Caco-2 (cell line): ENCODE measurements at regions not wholly inside any gene's neighbourhood (a gene's known extent, or its start where the extent isn't known, plus 50 kb on each side); places are given as distances from the start of the nearest gene placed in this dataset.

Experiments
- BruUV-seq: library from RNA; stranded (reverse); fragments of 400-500 nt; replicated peaks from 2 replicates; lab custom pipeline; 2021; lab: Mats Ljungman, UMichigan
- CTCF ChIA-PET: fragments of 300-600 bp; sonication (Branson Sonifier 250); formaldehyde crosslinking; loops from one replicate; lab custom pipeline; 2022; ENCODE audit warnings: antibody characterized with exemption; lab: Charles Lee
- POLR2A ChIA-PET: fragments of 300-600 bp; sonication (Branson Sonifier 250); formaldehyde crosslinking; loops from one replicate; lab custom pipeline; 2022; ENCODE audit warnings: antibody characterized with exemption; lab: Charles Lee
- DNase-seq, 2 experiments: peaks; one replicate each; pipeline versions ENCODE4 v3.0.0 to v3.0.0-alpha.2; 2020 to 2022
- H3K27me3 ChIP-seq: replicated peaks from 2 replicates; pipeline ENCODE4 v1.6.0; 2011; ENCODE audit warnings: low read length; ENCODE audit not compliant: control insufficient read depth, insufficient read depth
- H3K36me3 ChIP-seq: 2 replicates; pipeline ENCODE4 v1.5.1; 2011; ENCODE audit warnings: low read length; ENCODE audit not compliant: control insufficient read depth, insufficient read depth
- H3K4me1 ChIP-seq: fragments of 250-450 bp; sonication (Bioruptor Pico); 2 replicates; pipeline ENCODE4 v1.5.1; 2020; ENCODE audit warnings: mild to moderate bottlenecking
- H3K4me3 ChIP-seq: 2 replicates; pipeline ENCODE4 v1.5.1; 2011; ENCODE audit warnings: low read depth, mild to moderate bottlenecking, control low read depth, low read length
- H3K9me3 ChIP-seq: fragments of 250-450 bp; sonication (Bioruptor Pico); 2 replicates; pipeline ENCODE4 v1.5.1; 2020; ENCODE audit warnings: mild to moderate bottlenecking, moderate library complexity
- H3K27ac Mint-ChIP-seq: one replicate; pipeline ENCODE4 v1.8.0; 2022; ENCODE audit warnings: mixed read lengths; ENCODE audit not compliant: unreplicated experiment
- H3K27me3 Mint-ChIP-seq: one replicate; pipeline ENCODE4 v1.8.0; 2022; ENCODE audit warnings: mixed read lengths; ENCODE audit not compliant: insufficient read depth, unreplicated experiment
- H3K36me3 Mint-ChIP-seq: one replicate; pipeline ENCODE4 v1.8.0; 2022; ENCODE audit warnings: mild to moderate bottlenecking, mixed read lengths; ENCODE audit not compliant: insufficient read depth, unreplicated experiment
- H3K4me1 Mint-ChIP-seq: one replicate; pipeline ENCODE4 v1.8.0; 2022; ENCODE audit warnings: low read depth, mixed read lengths; ENCODE audit not compliant: unreplicated experiment
- H3K4me3 Mint-ChIP-seq: one replicate; pipeline ENCODE4 v1.8.0; 2022; ENCODE audit warnings: mild to moderate bottlenecking, moderate library complexity, mixed read lengths; ENCODE audit not compliant: unreplicated experiment
- H3K9me3 Mint-ChIP-seq: one replicate; pipeline ENCODE4 v1.8.0; 2022; ENCODE audit warnings: mixed read lengths; ENCODE audit not compliant: unreplicated experiment
- intact Hi-C: fragments of 100-400 bp; cut with micrococcal nuclease; formaldehyde crosslinking; loops from one replicate; pipeline ENCODE4 v1.10.0; 2022; ENCODE audit not compliant: unreplicated experiment
- TF ChIP-seq, protein P1 (sequence below), 2 experiments: fragments of 200-600 bp in 1 of 2; IDR thresholded peaks; 1 replicate in 1 of 2; 2 replicates in 1 of 2; pipeline versions ENCODE4 v1.5.1 to v1.8.0; 2011 to 2022; ENCODE audit warnings: antibody characterized with exemption in 1 of 2, control low read depth in 1 of 2, inconsistent platforms in 1 of 2, low read depth in 1 of 2, low read length in 1 of 2, mild to moderate bottlenecking in 1 of 2, moderate library complexity in 1 of 2; ENCODE audit not compliant: insufficient read depth in 1 of 2, severe bottlenecking in 1 of 2, unreplicated experiment in 1 of 2

DNA sequence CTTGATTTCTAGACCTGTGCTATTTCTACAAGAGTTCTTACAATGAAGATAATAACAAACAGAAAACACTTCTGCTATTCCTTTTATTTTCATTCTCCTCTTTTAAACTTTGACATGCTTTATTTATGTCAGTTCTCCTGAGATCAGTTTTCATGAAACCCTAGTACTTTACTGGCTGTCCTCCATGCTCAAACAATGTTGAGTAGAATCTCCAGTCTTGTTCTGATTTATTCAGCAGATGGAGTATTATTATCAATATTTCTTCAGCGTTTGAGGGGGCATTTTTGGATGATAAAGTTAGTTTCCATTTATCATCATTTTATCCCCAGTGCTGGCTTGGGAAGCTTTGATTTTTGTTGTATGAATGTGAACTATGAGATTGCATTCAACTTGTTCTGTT, 85.9 kb upstream of the WARS2 start:
- no peak for DNase-seq
- Mint-ChIP-seq H3K36me3 (no peaks in the 10 kb centered on the region), H3K9me3 (no peaks in the 10 kb centered on the region), H3K27me3 (no peaks in the 10 kb centered on the region), H3K27ac (no peak overlapping the region), H3K4me3 (no peak overlapping the region), H3K4me1 (no peaks in the 10 kb centered on the region)
- ChIA-PET CTCF (no interaction called here), POLR2A (no interaction called here)
- no TSS peak for BruUV-seq
- Histone ChIP-seq H3K4me3 (no peak overlapping the region), H3K36me3 (no peaks in the 10 kb centered on the region), H3K4me1 (no peaks in the 10 kb centered on the region), H3K9me3 (no peaks in the 10 kb centered on the region), H3K27me3 (no peaks in the 10 kb centered on the region)
- intact Hi-C loops = no loop called here
- TF ChIP-seq, protein P1, sequence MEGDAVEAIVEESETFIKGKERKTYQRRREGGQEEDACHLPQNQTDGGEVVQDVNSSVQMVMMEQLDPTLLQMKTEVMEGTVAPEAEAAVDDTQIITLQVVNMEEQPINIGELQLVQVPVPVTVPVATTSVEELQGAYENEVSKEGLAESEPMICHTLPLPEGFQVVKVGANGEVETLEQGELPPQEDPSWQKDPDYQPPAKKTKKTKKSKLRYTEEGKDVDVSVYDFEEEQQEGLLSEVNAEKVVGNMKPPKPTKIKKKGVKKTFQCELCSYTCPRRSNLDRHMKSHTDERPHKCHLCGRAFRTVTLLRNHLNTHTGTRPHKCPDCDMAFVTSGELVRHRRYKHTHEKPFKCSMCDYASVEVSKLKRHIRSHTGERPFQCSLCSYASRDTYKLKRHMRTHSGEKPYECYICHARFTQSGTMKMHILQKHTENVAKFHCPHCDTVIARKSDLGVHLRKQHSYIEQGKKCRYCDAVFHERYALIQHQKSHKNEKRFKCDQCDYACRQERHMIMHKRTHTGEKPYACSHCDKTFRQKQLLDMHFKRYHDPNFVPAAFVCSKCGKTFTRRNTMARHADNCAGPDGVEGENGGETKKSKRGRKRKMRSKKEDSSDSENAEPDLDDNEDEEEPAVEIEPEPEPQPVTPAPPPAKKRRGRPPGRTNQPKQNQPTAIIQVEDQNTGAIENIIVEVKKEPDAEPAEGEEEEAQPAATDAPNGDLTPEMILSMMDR (IDR thresholded peaks at IDR 0.05; ENCODE audit: insufficient read depth in 1 of 2, low read depth in 1 of 2, low read length in 1 of 2, severe bottlenecking in 1 of 2, unreplicated experiment in 1 of 2) = no peak

GRCh38 chr1:119226913-119227312, 86.5 kb upstream of the WARS2 start:
- BruUV-seq = no TSS peak
- H3K27me3 Mint-ChIP-seq = no peaks in the 10 kb centered on the region
- Histone ChIP-seq H3K9me3 (no peaks in the 10 kb centered on the region), H3K4me3 (no peak overlapping the region), H3K36me3 (no peaks in the 10 kb centered on the region), H3K4me1 (no peaks in the 10 kb centered on the region), H3K27me3 (no peaks in the 10 kb centered on the region)
- ChIA-PET CTCF (no interaction called here), POLR2A (no interaction called here)
- H3K27ac Mint-ChIP-seq = no peak overlapping the region
- intact Hi-C loops = no loop called here
- H3K4me1 Mint-ChIP-seq = no peaks in the 10 kb centered on the region
- H3K4me3 Mint-ChIP-seq = no peak overlapping the region
- no peaks in the 10 kb centered on the region for H3K9me3 Mint-ChIP-seq
- DNase-seq = no peak
- TF ChIP-seq, protein P1 (IDR thresholded peaks at IDR 0.05; ENCODE audit: insufficient read depth in 1 of 2, low read depth in 1 of 2, low read length in 1 of 2, severe bottlenecking in 1 of 2, unreplicated experiment in 1 of 2) = no peak
- no peaks in the 10 kb centered on the region for H3K36me3 Mint-ChIP-seq

- no peaks in the 10 kb centered on the region for H3K36me3 ChIP-seq
- CTCF ChIA-PET = no interaction called here
- TF ChIP-seq, protein P1 (IDR thresholded peaks at IDR 0.05; ENCODE audit: insufficient read depth in 1 of 2, low read depth in 1 of 2, low read length in 1 of 2, severe bottlenecking in 1 of 2, unreplicated experiment in 1 of 2) = no peak
- no peak overlapping the region for H3K4me3 ChIP-seq
- no peaks in the 10 kb centered on the region for H3K27me3 ChIP-seq
- intact Hi-C loops = no loop called here
- Mint-ChIP-seq H3K4me3 (no peak overlapping the region), H3K27ac (no peak overlapping the region), H3K9me3 (no peaks in the 10 kb centered on the region), H3K36me3 (no peaks in the 10 kb centered on the region), H3K27me3 (no peaks in the 10 kb centered on the region), H3K4me1 (no peaks in the 10 kb centered on the region)
- no peaks in the 10 kb centered on the region for H3K9me3 ChIP-seq
- POLR2A ChIA-PET = no interaction called here
- H3K4me1 ChIP-seq = no peaks in the 10 kb centered on the region
- DNase-seq = no peak
- no TSS peak for BruUV-seq
Observed at GRCh38 chr1:119227456-119227855, 87.0 kb upstream of the WARS2 start.
